ACC112 (cell line): ENCODE measurements at regions not wholly inside any gene's neighbourhood (a gene's known extent, or its start where the extent isn't known, plus 50 kb on each side); places are given as distances from the start of the nearest gene placed in this dataset.

Experiments
- H2AFZ ChIP-seq: fragments of 200-600 bp; sonication (generic); one replicate; pipeline ENCODE4 v1.6.0; 2017; ENCODE audit warnings: antibody characterized with exemption, low read length; ENCODE audit not compliant: unreplicated experiment
- H3K27ac ChIP-seq: fragments of 200-600 bp; sonication (generic); 2 replicates; pipeline ENCODE4 v1.5.1; 2014; ENCODE audit warnings: low read depth, mild to moderate bottlenecking, antibody characterized with exemption, low read length, moderate library complexity
- H3K27me3 ChIP-seq: fragments of 200-600 bp; sonication (generic); 2 replicates; pipeline ENCODE4 v1.6.1; 2014; ENCODE audit warnings: mild to moderate bottlenecking, antibody characterized with exemption, low read length, moderate library complexity, mixed read lengths; ENCODE audit not compliant: insufficient read depth
- H3K36me3 ChIP-seq: fragments of 200-600 bp; sonication (generic); 2 replicates; pipeline ENCODE4 v1.6.1; 2016; ENCODE audit warnings: mild to moderate bottlenecking, antibody characterized with exemption, low read length, moderate library complexity, mixed read lengths; ENCODE audit not compliant: insufficient read depth
- H3K4me1 ChIP-seq: fragments of 200-600 bp; sonication (generic); one replicate; pipeline ENCODE4 v1.6.1; 2016; ENCODE audit warnings: low read length, mixed read lengths; ENCODE audit not compliant: insufficient read depth, unreplicated experiment, control insufficient read depth
- H3K4me3 ChIP-seq: fragments of 200-600 bp; sonication (generic); 2 replicates; pipeline ENCODE4 v1.5.1; 2014; ENCODE audit warnings: mild to moderate bottlenecking, low read depth, low read length
- H3K79me2 ChIP-seq: fragments of 200-600 bp; sonication (generic); one replicate; pipeline ENCODE4 v1.6.0; 2016; ENCODE audit warnings: low read length; ENCODE audit not compliant: control insufficient read depth, unreplicated experiment, insufficient read depth

GRCh38 chr18:66769375-66769774, 165.5 kb upstream of the CDH19 start:
- H3K27ac ChIP-seq = no peak overlapping the region
- H3K36me3 ChIP-seq = no peaks in the 10 kb centered on the region
- H3K4me3 ChIP-seq = no peak overlapping the region
- H2AFZ ChIP-seq = no peak overlapping the region
- no peaks in the 10 kb centered on the region for H3K27me3 ChIP-seq
- no peaks in the 10 kb centered on the region for H3K4me1 ChIP-seq
- no peaks in the 10 kb centered on the region for H3K79me2 ChIP-seq

DNA sequence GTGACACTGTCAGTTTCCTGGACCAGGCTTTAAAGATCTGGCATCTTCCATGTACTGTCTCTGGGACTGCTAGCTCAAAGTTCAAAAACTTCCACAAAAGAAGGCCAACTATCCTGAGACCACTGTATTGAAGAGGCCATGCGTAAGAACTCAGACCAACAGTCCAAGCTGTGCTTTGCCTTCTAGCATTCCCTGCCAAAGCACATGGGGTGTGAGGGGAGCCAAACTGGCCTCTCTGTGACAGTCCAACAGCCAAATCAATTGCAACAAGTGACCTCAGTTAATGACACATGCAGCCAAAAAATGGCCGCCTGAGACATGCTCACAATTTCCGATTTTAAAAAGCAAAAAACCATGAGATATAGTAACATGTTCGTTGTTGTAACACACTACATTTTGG, 160.3 kb upstream of the CDH19 start:
- Histone ChIP-seq H2AFZ (no peak overlapping the region), H3K4me1 (no peaks in the 10 kb centered on the region), H3K36me3 (no peaks in the 10 kb centered on the region), H3K79me2 (no peaks in the 10 kb centered on the region), H3K4me3 (no peak overlapping the region), H3K27me3 (no peaks in the 10 kb centered on the region), H3K27ac (no peak overlapping the region)

GRCh38 chr18:66761166-66761565, 157.3 kb upstream of the CDH19 start:
- no peaks in the 10 kb centered on the region for H3K79me2 ChIP-seq
- no peak overlapping the region for H3K27ac ChIP-seq
- no peaks in the 10 kb centered on the region for H3K4me1 ChIP-seq
- no peaks in the 10 kb centered on the region for H3K36me3 ChIP-seq
- no peaks in the 10 kb centered on the region for H3K27me3 ChIP-seq
- H2AFZ ChIP-seq = no peak overlapping the region
- H3K4me3 ChIP-seq = no peak overlapping the region

- Histone ChIP-seq H3K27me3 (no peaks in the 10 kb centered on the region), H3K36me3 (no peaks in the 10 kb centered on the region), H3K4me3 (no peak overlapping the region), H2AFZ (no peak overlapping the region), H3K79me2 (no peaks in the 10 kb centered on the region), H3K4me1 (no peaks in the 10 kb centered on the region), H3K27ac (no peak overlapping the region)
These were observed 156.7 kb upstream of the CDH19 start for GRCh38 chr18:66760559-66760958.

GRCh38 chr18:66759050-66759828, 155.3 kb upstream of the CDH19 start:
- no peaks in the 10 kb centered on the region for H3K27me3 ChIP-seq
- no peak overlapping the region for H3K4me3 ChIP-seq
- H2AFZ ChIP-seq = no peak overlapping the region
- H3K79me2 ChIP-seq = no peaks in the 10 kb centered on the region
- no peaks in the 10 kb centered on the region for H3K4me1 ChIP-seq
- H3K27ac ChIP-seq = no peak overlapping the region
- H3K36me3 ChIP-seq = no peaks in the 10 kb centered on the region

GRCh38 chr18:66757946-66758345, 154.1 kb upstream of the CDH19 start:
- H3K27me3 ChIP-seq = no peaks in the 10 kb centered on the region
- H3K36me3 ChIP-seq = no peaks in the 10 kb centered on the region
- H3K4me1 ChIP-seq = no peaks in the 10 kb centered on the region
- no peak overlapping the region for H2AFZ ChIP-seq
- H3K4me3 ChIP-seq = no peak overlapping the region
- H3K27ac ChIP-seq = no peak overlapping the region
- H3K79me2 ChIP-seq = no peaks in the 10 kb centered on the region

DNA sequence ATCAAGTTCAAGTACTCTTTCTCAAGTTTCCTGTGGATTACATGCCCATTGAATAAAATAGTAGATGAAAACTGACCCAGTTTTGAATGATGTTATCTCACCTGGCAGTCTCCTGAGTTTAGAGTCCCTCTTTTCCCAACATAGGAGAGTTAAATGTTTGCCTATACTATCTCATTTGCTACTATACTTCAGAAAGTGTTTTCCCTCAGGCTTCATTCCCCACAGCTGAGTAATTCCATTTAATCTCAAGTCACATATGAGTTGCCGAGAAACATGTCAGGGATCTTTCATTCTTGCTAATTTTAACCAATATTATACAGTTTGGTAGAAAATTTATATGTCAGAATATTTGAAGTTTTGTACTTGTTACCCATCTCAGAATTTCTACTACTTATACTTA, 150.4 kb upstream of the CDH19 start:
- H3K4me1 ChIP-seq = no peaks in the 10 kb centered on the region
- no peak overlapping the region for H3K27ac ChIP-seq
- no peaks in the 10 kb centered on the region for H3K79me2 ChIP-seq
- H3K27me3 ChIP-seq = no peaks in the 10 kb centered on the region
- no peak overlapping the region for H3K4me3 ChIP-seq
- no peaks in the 10 kb centered on the region for H3K36me3 ChIP-seq
- H2AFZ ChIP-seq = no peak overlapping the region

DNA sequence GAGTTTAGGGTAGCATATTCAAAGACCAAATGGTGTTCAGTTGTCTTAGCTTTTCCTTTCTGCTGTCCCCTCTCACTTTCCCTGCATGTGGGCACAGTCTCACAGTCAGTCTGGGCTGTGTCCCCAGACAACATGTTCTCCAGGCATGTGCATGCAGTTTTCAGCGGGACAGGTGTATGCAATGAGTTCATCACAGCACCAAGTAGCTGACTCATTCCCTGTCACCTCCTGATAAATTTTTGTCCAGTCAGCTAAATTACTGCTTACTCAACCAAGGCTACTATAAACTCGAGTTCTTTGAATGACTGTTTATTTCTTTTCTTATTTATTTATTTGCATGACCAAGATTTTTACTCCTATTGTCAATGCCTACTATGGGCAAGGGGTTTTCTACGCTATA, 148.8 kb upstream of the CDH19 start:
- no peaks in the 10 kb centered on the region for H3K36me3 ChIP-seq
- H3K79me2 ChIP-seq = no peaks in the 10 kb centered on the region
- no peak overlapping the region for H3K27ac ChIP-seq
- no peak overlapping the region for H3K4me3 ChIP-seq
- no peaks in the 10 kb centered on the region for H3K27me3 ChIP-seq
- H2AFZ ChIP-seq = no peak overlapping the region
- H3K4me1 ChIP-seq = no peaks in the 10 kb centered on the region

- H3K36me3 ChIP-seq = no peaks in the 10 kb centered on the region
- H2AFZ ChIP-seq = no peak overlapping the region
- H3K27me3 ChIP-seq = no peaks in the 10 kb centered on the region
- H3K4me3 ChIP-seq = no peak overlapping the region
- H3K27ac ChIP-seq = no peak overlapping the region
- no peaks in the 10 kb centered on the region for H3K79me2 ChIP-seq
- no peaks in the 10 kb centered on the region for H3K4me1 ChIP-seq
These were observed 145.7 kb upstream of the CDH19 start for GRCh38 chr18:66749481-66750035.

- Histone ChIP-seq H3K79me2 (no peaks in the 10 kb centered on the region), H3K36me3 (no peaks in the 10 kb centered on the region), H2AFZ (peak overlapping the region; percentile 10), H3K27ac (no peak overlapping the region), H3K4me3 (no peak overlapping the region), H3K27me3 (no peaks in the 10 kb centered on the region), H3K4me1 (no peaks in the 10 kb centered on the region)
These were observed 145.1 kb upstream of the CDH19 start for GRCh38 chr18:66749030-66749429.

DNA sequence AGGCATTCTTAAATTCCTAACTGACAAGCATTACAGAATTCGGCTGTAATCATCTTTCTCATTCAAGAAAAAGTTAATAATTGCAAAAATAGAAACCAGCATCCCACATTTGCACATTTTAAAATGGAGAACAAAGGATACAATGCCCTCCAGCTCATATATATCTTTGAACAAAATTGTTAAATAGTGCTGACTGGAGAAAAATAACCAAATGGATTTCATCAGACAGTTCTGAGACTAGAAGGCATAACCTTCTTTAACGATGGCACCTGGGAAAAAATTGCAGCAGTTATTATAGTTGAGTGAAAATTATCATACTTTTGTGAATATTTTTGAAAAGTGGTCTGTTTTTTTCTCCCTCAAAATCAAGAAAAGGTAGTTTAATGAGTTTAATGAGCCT, 138.9 kb upstream of the CDH19 start:
- Histone ChIP-seq H3K27me3 (no peaks in the 10 kb centered on the region), H2AFZ (no peak overlapping the region), H3K4me1 (no peaks in the 10 kb centered on the region), H3K27ac (no peak overlapping the region), H3K79me2 (no peaks in the 10 kb centered on the region), H3K36me3 (no peaks in the 10 kb centered on the region), H3K4me3 (no peak overlapping the region)
